ENCODE measurements at regions not wholly inside any gene's neighbourhood (a gene's known extent, or its start where the extent isn't known, plus 50 kb on each side); places are given as distances from the start of the nearest gene placed in this dataset.

DNA sequence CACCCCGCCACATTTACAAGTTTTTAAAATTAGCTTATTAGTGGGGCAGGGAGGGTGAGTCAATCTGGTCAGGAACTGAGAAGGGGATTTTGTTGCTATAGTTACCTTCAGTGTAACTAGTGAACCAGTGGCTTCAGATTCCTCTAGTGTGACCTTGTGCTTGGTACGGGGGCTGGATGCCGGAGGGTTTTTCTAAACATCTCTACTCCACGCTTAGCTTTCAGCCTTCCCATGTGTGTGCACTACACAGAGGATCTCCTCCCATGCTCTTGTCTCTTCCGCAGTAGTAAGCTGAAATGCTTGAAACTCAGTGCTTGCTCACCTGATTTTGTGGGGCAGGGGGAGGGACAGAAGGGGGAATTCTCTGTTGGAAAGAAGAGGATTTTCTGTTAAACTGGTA lies 67.9 kb upstream of the AKAP13 start (continued):
- TF ChIP-seq EP300 (IDR thresholded peaks at IDR 0.05; ENCODE audit: borderline replicate concordance in 1 of 2, control insufficient read depth in 1 of 2, low read depth in 2 of 2, low read length in 2 of 2): peak in 1 of 2 experiments; percentile 41; a peak in 1 of 4 replicates
- peak; percentile 72; the same call in 1 of the 2 replicates for TF ChIP-seq DPF2 (IDR thresholded peaks at IDR 0.05)
- TF ChIP-seq, protein P1, sequence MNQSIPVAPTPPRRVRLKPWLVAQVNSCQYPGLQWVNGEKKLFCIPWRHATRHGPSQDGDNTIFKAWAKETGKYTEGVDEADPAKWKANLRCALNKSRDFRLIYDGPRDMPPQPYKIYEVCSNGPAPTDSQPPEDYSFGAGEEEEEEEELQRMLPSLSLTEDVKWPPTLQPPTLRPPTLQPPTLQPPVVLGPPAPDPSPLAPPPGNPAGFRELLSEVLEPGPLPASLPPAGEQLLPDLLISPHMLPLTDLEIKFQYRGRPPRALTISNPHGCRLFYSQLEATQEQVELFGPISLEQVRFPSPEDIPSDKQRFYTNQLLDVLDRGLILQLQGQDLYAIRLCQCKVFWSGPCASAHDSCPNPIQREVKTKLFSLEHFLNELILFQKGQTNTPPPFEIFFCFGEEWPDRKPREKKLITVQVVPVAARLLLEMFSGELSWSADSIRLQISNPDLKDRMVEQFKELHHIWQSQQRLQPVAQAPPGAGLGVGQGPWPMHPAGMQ (IDR thresholded peaks at IDR 0.05; ENCODE audit: borderline replicate concordance): no peak
- TF ChIP-seq BCL11A (IDR thresholded peaks at IDR 0.05; ENCODE audit: low read depth, low read length): peak; percentile 62
- TF ChIP-seq TBL1XR1 (IDR thresholded peaks at IDR 0.05; ENCODE audit: low read depth, low read length): no peak
- TF ChIP-seq KAT2A (conservative IDR thresholded peaks at IDR 0.05; ENCODE audit: control insufficient read depth, low read depth, low read length): no peak
- TF ChIP-seq SPI1 (IDR thresholded peaks at IDR 0.05; ENCODE audit: borderline replicate concordance, insufficient read depth, low read depth, low read length): peak; percentile 57; the same call in 1 of the 2 replicates
- no peak for TF ChIP-seq YBX1 (IDR thresholded peaks at IDR 0.05)
- TF ChIP-seq RB1 (IDR thresholded peaks at IDR 0.05; ENCODE audit: borderline replicate concordance): no peak
- TF ChIP-seq ZBED1 (IDR thresholded peaks at IDR 0.05; ENCODE audit: borderline replicate concordance): peak; percentile 30; the same call in 1 of the 2 replicates
- no peak for TF ChIP-seq HCFC1 (IDR thresholded peaks at IDR 0.05; ENCODE audit: low read length)
- TF ChIP-seq IKZF2 (IDR thresholded peaks at IDR 0.05): peak; percentile 69 to 81
- no peak for TF ChIP-seq NFXL1 (IDR thresholded peaks at IDR 0.05; ENCODE audit: borderline replicate concordance)
- TF ChIP-seq RFX5 (IDR thresholded peaks at IDR 0.05; ENCODE audit: low read depth, low read length): no peak
- TF ChIP-seq ATF7 (IDR thresholded peaks at IDR 0.05; ENCODE audit: low read depth): peak; percentile 33; the same call in 1 of the 2 replicates
- TF ChIP-seq MEF2A (IDR thresholded peaks at IDR 0.05; ENCODE audit: insufficient read depth, low read depth, low read length): 0 out of 2 replicates have a peak, but pooled peaks have one; percentile 59
- peak; percentile 47; the same call in 1 of the 2 replicates for TF ChIP-seq TAF1 (IDR thresholded peaks at IDR 0.05; ENCODE audit: borderline replicate concordance, low read depth, low read length)
- TF ChIP-seq CHD4 (IDR thresholded peaks at IDR 0.05): no peak
- TF ChIP-seq, protein P2, sequence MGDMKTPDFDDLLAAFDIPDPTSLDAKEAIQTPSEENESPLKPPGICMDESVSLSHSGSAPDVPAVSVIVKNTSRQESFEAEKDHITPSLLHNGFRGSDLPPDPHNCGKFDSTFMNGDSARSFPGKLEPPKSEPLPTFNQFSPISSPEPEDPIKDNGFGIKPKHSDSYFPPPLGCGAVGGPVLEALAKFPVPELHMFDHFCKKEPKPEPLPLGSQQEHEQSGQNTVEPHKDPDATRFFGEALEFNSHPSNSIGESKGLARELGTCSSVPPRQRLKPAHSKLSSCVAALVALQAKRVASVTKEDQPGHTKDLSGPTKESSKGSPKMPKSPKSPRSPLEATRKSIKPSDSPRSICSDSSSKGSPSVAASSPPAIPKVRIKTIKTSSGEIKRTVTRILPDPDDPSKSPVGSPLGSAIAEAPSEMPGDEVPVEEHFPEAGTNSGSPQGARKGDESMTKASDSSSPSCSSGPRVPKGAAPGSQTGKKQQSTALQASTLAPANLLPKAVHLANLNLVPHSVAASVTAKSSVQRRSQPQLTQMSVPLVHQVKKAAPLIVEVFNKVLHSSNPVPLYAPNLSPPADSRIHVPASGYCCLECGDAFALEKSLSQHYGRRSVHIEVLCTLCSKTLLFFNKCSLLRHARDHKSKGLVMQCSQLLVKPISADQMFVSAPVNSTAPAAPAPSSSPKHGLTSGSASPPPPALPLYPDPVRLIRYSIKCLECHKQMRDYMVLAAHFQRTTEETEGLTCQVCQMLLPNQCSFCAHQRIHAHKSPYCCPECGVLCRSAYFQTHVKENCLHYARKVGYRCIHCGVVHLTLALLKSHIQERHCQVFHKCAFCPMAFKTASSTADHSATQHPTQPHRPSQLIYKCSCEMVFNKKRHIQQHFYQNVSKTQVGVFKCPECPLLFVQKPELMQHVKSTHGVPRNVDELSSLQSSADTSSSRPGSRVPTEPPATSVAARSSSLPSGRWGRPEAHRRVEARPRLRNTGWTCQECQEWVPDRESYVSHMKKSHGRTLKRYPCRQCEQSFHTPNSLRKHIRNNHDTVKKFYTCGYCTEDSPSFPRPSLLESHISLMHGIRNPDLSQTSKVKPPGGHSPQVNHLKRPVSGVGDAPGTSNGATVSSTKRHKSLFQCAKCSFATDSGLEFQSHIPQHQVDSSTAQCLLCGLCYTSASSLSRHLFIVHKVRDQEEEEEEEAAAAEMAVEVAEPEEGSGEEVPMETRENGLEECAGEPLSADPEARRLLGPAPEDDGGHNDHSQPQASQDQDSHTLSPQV (IDR thresholded peaks at IDR 0.05): no peak
- TF ChIP-seq, protein P3, sequence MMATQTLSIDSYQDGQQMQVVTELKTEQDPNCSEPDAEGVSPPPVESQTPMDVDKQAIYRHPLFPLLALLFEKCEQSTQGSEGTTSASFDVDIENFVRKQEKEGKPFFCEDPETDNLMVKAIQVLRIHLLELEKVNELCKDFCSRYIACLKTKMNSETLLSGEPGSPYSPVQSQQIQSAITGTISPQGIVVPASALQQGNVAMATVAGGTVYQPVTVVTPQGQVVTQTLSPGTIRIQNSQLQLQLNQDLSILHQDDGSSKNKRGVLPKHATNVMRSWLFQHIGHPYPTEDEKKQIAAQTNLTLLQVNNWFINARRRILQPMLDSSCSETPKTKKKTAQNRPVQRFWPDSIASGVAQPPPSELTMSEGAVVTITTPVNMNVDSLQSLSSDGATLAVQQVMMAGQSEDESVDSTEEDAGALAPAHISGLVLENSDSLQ (IDR thresholded peaks at IDR 0.05): peak; percentile 35; the same call in 1 of the 2 replicates
- no peak for TF ChIP-seq CHD2 (IDR thresholded peaks at IDR 0.05; ENCODE audit: borderline replicate concordance, low read depth, low read length)
- peak; percentile 52 for TF ChIP-seq SP1 (IDR thresholded peaks at IDR 0.05; ENCODE audit: low read depth, low read length)
- TF ChIP-seq, protein P4, sequence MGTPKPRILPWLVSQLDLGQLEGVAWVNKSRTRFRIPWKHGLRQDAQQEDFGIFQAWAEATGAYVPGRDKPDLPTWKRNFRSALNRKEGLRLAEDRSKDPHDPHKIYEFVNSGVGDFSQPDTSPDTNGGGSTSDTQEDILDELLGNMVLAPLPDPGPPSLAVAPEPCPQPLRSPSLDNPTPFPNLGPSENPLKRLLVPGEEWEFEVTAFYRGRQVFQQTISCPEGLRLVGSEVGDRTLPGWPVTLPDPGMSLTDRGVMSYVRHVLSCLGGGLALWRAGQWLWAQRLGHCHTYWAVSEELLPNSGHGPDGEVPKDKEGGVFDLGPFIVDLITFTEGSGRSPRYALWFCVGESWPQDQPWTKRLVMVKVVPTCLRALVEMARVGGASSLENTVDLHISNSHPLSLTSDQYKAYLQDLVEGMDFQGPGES (IDR thresholded peaks at IDR 0.05): no peak

Data from GM12878 (cell line).